ENCODE measurements at regions not wholly inside any gene's neighbourhood (a gene's known extent, or its start where the extent isn't known, plus 50 kb on each side); places are given as distances from the start of the nearest gene placed in this dataset.

- TF ChIP-seq CTCF (IDR thresholded peaks at IDR 0.05) (no peak), POLR2AphosphoS5 (IDR thresholded peaks at IDR 0.05) (no peak), POLR2A (IDR thresholded peaks at IDR 0.05) (no peak), EP300 (IDR thresholded peaks at IDR 0.05; ENCODE audit: low read depth) (no peak)
Measured at GRCh38 chr2:9074930-9075329, 71.4 kb upstream of the MBOAT2 start.

All from transverse colon (tissue), 4 donors.